ENCODE measurements at regions not wholly inside any gene's neighbourhood (a gene's known extent, or its start where the extent isn't known, plus 50 kb on each side); places are given as distances from the start of the nearest gene placed in this dataset.

DNA sequence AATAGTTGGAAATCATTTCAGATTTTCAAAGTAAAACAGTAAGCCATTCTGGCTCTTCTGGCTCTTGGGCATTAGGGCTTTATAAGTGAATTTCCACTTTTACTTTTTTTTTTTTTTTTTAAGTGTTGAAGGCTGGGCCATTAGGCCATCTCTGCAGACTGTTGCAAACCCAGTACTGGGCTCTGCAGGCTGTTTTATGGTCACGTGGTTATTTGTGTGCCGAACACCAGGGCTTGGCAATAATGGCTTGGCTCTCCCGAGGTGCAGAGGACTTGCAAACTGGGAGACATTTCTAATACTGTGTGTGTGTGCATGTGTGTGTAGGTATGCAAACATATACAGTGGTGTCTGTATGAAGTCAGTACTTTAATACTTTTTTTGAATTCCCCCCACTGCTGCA lies 194.9 kb upstream of the CDH5 start:
- H3K4me3 ChIP-seq (ENCODE audit: insufficient read depth, low read depth, low read length), result no peak overlapping the region
- H2BK120ac ChIP-seq (ENCODE audit: low read depth, low read length), result no peak overlapping the region
- H3K9me1 ChIP-seq (ENCODE audit: insufficient read depth, low read length), result peaks cover 3% of the 10 kb centered on the region; the same call in 1 of the 2 replicates
- no peak overlapping the region for H3K56ac ChIP-seq (ENCODE audit: extremely low read depth, insufficient read depth, low read length)
- BruUV-seq (replicated peaks), result no TSS peak
- no peaks in the 10 kb centered on the region for H3K36me3 ChIP-seq (ENCODE audit: control insufficient read depth, insufficient read depth, low read length)
- no peak overlapping the region for H4K91ac ChIP-seq (ENCODE audit: insufficient read depth, low read depth, low read length)
- ATAC-seq (ENCODE audit: low read depth) (no peak), DNase-seq (no peak)
- CTCF ChIA-PET, result no interaction called here
- H2BK15ac ChIP-seq (ENCODE audit: low read depth, low read length), result no peak overlapping the region
- no peak overlapping the region for H3K14ac ChIP-seq (replicated peaks; ENCODE audit: low read depth, low read length)
- no peak overlapping the region for H2AK5ac ChIP-seq (ENCODE audit: low read depth, low read length)
- intact Hi-C loops (cut with micrococcal nuclease), result no loop called here
- POLR2A ChIA-PET (ENCODE audit: unreplicated experiment), result no interaction called here
- 0 out of 2 replicates have a peak, but pooled peaks cover 2% of the 10 kb centered on the region for H3K4me1 ChIP-seq (ENCODE audit: control insufficient read depth, insufficient read depth, low read length)
- H3K79me1 ChIP-seq (ENCODE audit: low read depth in 1 of 2, low read length in 2 of 2), result no peaks in the 10 kb centered on the region
- no peak overlapping the region for H3K18ac ChIP-seq (ENCODE audit: low read depth, low read length)
- H3K9ac ChIP-seq (ENCODE audit: low read depth, low read length), result no peak overlapping the region
- no peak overlapping the region for H3K23ac ChIP-seq (ENCODE audit: low read depth, low read length)
- WGBS, 2 experiments (ENCODE audit: extremely low coverage in 2 of 2, insufficient read length in 1 of 2), result no CpG with 5 or more reads among the region's 3 CpGs
- H2AK9ac ChIP-seq (replicated peaks; ENCODE audit: low read depth, low read length, poor library complexity), result no peak overlapping the region
- H3K27me3 ChIP-seq (ENCODE audit: control insufficient read depth, insufficient read depth, low read length), result peaks cover 3% of the 10 kb centered on the region; the same call in 1 of the 2 replicates
- no peak overlapping the region for H3K27ac ChIP-seq (ENCODE audit: insufficient read depth, low read length)
- dilution Hi-C loops (cut with HindIII; ENCODE audit: low sequenced_read_pairs, unreplicated experiment), result no loop called here
- no peak overlapping the region for H4K8ac ChIP-seq (ENCODE audit: low read depth in 2 of 2, low read length in 2 of 2)
- H3K9me3 ChIP-seq (ENCODE audit: control insufficient read depth, insufficient read depth, low read length), result no peaks in the 10 kb centered on the region
- H3K4ac ChIP-seq (ENCODE audit: low read depth, low read length), result no peak overlapping the region
- TF ChIP-seq, protein P1, sequence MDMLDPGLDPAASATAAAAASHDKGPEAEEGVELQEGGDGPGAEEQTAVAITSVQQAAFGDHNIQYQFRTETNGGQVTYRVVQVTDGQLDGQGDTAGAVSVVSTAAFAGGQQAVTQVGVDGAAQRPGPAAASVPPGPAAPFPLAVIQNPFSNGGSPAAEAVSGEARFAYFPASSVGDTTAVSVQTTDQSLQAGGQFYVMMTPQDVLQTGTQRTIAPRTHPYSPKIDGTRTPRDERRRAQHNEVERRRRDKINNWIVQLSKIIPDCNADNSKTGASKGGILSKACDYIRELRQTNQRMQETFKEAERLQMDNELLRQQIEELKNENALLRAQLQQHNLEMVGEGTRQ (IDR thresholded peaks at IDR 0.05; ENCODE audit: low read depth, low read length), result no peak
- TF ChIP-seq, protein P2, sequence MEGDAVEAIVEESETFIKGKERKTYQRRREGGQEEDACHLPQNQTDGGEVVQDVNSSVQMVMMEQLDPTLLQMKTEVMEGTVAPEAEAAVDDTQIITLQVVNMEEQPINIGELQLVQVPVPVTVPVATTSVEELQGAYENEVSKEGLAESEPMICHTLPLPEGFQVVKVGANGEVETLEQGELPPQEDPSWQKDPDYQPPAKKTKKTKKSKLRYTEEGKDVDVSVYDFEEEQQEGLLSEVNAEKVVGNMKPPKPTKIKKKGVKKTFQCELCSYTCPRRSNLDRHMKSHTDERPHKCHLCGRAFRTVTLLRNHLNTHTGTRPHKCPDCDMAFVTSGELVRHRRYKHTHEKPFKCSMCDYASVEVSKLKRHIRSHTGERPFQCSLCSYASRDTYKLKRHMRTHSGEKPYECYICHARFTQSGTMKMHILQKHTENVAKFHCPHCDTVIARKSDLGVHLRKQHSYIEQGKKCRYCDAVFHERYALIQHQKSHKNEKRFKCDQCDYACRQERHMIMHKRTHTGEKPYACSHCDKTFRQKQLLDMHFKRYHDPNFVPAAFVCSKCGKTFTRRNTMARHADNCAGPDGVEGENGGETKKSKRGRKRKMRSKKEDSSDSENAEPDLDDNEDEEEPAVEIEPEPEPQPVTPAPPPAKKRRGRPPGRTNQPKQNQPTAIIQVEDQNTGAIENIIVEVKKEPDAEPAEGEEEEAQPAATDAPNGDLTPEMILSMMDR (conservative IDR thresholded peaks at IDR 0.05; ENCODE audit: low read depth, low read length), result no peak
- TF ChIP-seq RAD21 (IDR thresholded peaks at IDR 0.05; ENCODE audit: low read length) (no peak), MXI1 (IDR thresholded peaks at IDR 0.05; ENCODE audit: borderline replicate concordance, low read depth, low read length) (no peak), RCOR1 (IDR thresholded peaks at IDR 0.05; ENCODE audit: insufficient replicate concordance, low read length) (no peak), SMC3 (IDR thresholded peaks at IDR 0.05; ENCODE audit: low read depth, low read length) (no peak), MAZ (IDR thresholded peaks at IDR 0.05; ENCODE audit: borderline replicate concordance, low read depth, low read length) (no peak), CEBPB (IDR thresholded peaks at IDR 0.05; ENCODE audit: low read depth, low read length) (no peak), RFX5 (IDR thresholded peaks at IDR 0.05; ENCODE audit: low read depth, low read length) (no peak), BHLHE40 (IDR thresholded peaks at IDR 0.05; ENCODE audit: low read depth, low read length) (no peak), MAFK (IDR thresholded peaks at IDR 0.05; ENCODE audit: low read depth, low read length) (no peak), POLR2A (IDR thresholded peaks at IDR 0.05; ENCODE audit: low read depth, low read length) (no peak), CHD1 (IDR thresholded peaks at IDR 0.05; ENCODE audit: low read depth, low read length) (no peak), FOS (IDR thresholded peaks at IDR 0.05; ENCODE audit: low read depth, low read length) (no peak), NFE2L2 (IDR thresholded peaks at IDR 0.05; ENCODE audit: low read depth, low read length) (no peak)
- TF ChIP-seq, protein P3, sequence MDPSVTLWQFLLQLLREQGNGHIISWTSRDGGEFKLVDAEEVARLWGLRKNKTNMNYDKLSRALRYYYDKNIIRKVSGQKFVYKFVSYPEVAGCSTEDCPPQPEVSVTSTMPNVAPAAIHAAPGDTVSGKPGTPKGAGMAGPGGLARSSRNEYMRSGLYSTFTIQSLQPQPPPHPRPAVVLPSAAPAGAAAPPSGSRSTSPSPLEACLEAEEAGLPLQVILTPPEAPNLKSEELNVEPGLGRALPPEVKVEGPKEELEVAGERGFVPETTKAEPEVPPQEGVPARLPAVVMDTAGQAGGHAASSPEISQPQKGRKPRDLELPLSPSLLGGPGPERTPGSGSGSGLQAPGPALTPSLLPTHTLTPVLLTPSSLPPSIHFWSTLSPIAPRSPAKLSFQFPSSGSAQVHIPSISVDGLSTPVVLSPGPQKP (IDR thresholded peaks at IDR 0.05; ENCODE audit: borderline replicate concordance, low read depth, low read length), result no peak
- no peak overlapping the region for H3K4me2 ChIP-seq (ENCODE audit: low read depth, low read length)
- no peak overlapping the region for H2BK5ac ChIP-seq (ENCODE audit: low read depth, low read length, poor library complexity, severe bottlenecking)
- in situ Hi-C loops (cut with MboI; ENCODE audit: low sequenced_read_pairs), result no loop called here
- H2AFZ ChIP-seq (replicated peaks; ENCODE audit: low read length, poor library complexity), result no peak overlapping the region
- H2BK20ac ChIP-seq (ENCODE audit: low read depth, low read length), result no peak overlapping the region
- no peak overlapping the region for H4K5ac ChIP-seq (ENCODE audit: low read depth, low read length)
- no peaks in the 10 kb centered on the region for H4K20me1 ChIP-seq (ENCODE audit: insufficient read depth, low read length)
